ENCODE measurements at regions not wholly inside any gene's neighbourhood (a gene's known extent, or its start where the extent isn't known, plus 50 kb on each side); places are given as distances from the start of the nearest gene placed in this dataset.

- no peak for TF ChIP-seq REST (IDR thresholded peaks at IDR 0.05; ENCODE audit: insufficient replicate concordance, low read depth)
- TF ChIP-seq, protein P1, sequence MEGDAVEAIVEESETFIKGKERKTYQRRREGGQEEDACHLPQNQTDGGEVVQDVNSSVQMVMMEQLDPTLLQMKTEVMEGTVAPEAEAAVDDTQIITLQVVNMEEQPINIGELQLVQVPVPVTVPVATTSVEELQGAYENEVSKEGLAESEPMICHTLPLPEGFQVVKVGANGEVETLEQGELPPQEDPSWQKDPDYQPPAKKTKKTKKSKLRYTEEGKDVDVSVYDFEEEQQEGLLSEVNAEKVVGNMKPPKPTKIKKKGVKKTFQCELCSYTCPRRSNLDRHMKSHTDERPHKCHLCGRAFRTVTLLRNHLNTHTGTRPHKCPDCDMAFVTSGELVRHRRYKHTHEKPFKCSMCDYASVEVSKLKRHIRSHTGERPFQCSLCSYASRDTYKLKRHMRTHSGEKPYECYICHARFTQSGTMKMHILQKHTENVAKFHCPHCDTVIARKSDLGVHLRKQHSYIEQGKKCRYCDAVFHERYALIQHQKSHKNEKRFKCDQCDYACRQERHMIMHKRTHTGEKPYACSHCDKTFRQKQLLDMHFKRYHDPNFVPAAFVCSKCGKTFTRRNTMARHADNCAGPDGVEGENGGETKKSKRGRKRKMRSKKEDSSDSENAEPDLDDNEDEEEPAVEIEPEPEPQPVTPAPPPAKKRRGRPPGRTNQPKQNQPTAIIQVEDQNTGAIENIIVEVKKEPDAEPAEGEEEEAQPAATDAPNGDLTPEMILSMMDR (IDR thresholded peaks at IDR 0.05; ENCODE audit: insufficient read depth, low read length), result no peak
- no peak for TF ChIP-seq GABPA (IDR thresholded peaks at IDR 0.05; ENCODE audit: low read depth)
- no peak for TF ChIP-seq POLR2AphosphoS5 (IDR thresholded peaks at IDR 0.05; ENCODE audit: low read depth)
- no peak for TF ChIP-seq SPI1 (IDR thresholded peaks at IDR 0.05; ENCODE audit: borderline replicate concordance, low read depth)
Measured at GRCh38 chr4:115906428-115906827, 793.0 kb upstream of the NDST4 start.

Data from HL-60 (cell line).